ENCODE measurements at regions not wholly inside any gene's neighbourhood (a gene's known extent, or its start where the extent isn't known, plus 50 kb on each side); places are given as distances from the start of the nearest gene placed in this dataset.

DNA sequence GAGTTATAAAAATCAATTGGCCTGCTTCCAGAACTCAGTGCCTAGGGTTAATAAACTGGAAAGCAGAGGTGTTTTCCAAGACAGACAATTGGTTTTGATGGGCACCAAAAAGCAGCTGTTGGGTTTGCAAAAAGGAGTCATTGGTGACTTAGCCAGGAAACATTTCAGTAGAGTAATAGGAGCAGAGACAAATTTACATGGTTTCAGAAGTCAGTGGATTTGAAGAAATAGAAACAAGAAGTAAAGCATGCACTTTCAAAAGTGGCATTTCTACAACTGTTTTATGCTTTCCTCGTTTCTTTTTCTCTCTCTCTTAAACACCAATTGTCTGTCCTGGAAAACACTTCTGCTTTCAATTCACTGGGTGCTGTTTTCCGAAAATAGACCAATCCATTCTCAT is 87.8 kb downstream of the GLUL start:
- H2AFZ ChIP-seq (ENCODE audit: low read length) = no peak overlapping the region
- TF ChIP-seq, protein P1, sequence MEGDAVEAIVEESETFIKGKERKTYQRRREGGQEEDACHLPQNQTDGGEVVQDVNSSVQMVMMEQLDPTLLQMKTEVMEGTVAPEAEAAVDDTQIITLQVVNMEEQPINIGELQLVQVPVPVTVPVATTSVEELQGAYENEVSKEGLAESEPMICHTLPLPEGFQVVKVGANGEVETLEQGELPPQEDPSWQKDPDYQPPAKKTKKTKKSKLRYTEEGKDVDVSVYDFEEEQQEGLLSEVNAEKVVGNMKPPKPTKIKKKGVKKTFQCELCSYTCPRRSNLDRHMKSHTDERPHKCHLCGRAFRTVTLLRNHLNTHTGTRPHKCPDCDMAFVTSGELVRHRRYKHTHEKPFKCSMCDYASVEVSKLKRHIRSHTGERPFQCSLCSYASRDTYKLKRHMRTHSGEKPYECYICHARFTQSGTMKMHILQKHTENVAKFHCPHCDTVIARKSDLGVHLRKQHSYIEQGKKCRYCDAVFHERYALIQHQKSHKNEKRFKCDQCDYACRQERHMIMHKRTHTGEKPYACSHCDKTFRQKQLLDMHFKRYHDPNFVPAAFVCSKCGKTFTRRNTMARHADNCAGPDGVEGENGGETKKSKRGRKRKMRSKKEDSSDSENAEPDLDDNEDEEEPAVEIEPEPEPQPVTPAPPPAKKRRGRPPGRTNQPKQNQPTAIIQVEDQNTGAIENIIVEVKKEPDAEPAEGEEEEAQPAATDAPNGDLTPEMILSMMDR (IDR thresholded peaks at IDR 0.05; ENCODE audit: low read length) = no peak
- no peak for TF ChIP-seq EZH2 (IDR thresholded peaks at IDR 0.05; ENCODE audit: borderline replicate concordance, low read length)
- no peak overlapping the region for H3K9ac ChIP-seq (ENCODE audit: low read length)
- no peaks in the 10 kb centered on the region for H3K9me3 ChIP-seq (ENCODE audit: low read length)
- H4K20me1 ChIP-seq (ENCODE audit: insufficient read depth, low read length) = no peaks in the 10 kb centered on the region
- no peaks in the 10 kb centered on the region for H3K4me1 ChIP-seq (ENCODE audit: insufficient read depth, low read length, severe bottlenecking)
- H3F3A ChIP-seq (ENCODE audit: insufficient read depth, low read length) = no peaks in the 10 kb centered on the region
- no peaks in the 10 kb centered on the region for H3K9me2 ChIP-seq (ENCODE audit: low read depth, low read length)
- no peak overlapping the region for H3K4me3 ChIP-seq (ENCODE audit: low read depth, low read length, poor library complexity, severe bottlenecking)
- no peak overlapping the region for H3K27ac ChIP-seq (ENCODE audit: low read depth, low read length, poor library complexity, severe bottlenecking)
- no peaks in the 10 kb centered on the region for H3K36me3 ChIP-seq (ENCODE audit: insufficient read depth, low read length)
- H3K27me3 ChIP-seq (ENCODE audit: insufficient read depth, low read length) = no peaks in the 10 kb centered on the region
- H3K79me2 ChIP-seq (ENCODE audit: insufficient read depth, low read length) = no peaks in the 10 kb centered on the region
- no peak overlapping the region for H3K4me2 ChIP-seq (ENCODE audit: low read length)

DNA sequence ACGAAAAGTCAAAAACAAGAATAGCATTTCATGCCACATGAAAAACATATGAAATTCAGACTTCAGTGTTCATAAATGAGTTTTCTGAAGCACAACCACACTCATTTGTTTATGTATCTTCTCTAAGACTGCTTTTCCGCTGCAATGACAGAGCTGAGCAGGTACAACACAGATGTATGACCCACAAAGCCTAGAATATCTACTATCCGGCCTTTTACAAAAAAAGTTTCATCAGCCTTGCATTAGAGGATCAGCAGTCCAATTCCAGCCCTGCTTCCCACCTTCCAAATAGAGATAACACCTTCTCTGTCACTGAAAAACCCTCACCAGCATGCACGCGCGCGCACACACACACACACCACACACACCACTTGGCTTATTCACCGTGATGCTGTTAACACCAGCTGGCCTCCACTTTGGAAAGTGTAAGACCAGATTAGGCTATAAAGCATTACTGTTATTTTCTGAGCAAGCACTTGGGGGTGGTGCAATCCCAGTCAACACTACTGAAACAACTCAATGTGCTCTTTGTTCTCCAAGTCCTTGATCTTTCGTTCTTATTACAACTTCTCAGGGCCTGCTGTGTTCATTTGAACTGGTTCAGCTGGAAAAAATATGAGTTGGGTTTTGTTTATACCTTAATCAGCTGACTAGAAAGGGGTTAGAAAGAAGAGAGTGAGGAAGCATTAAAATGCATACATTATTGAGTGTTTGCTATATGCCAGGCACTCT is 90.0 kb downstream of the GLUL start:
- Histone ChIP-seq H2AFZ (ENCODE audit: low read length) (no peak overlapping the region), H3F3A (ENCODE audit: insufficient read depth, low read length) (no peaks in the 10 kb centered on the region), H3K36me3 (ENCODE audit: insufficient read depth, low read length) (no peaks in the 10 kb centered on the region), H3K27me3 (ENCODE audit: insufficient read depth, low read length) (no peaks in the 10 kb centered on the region), H4K20me1 (ENCODE audit: insufficient read depth, low read length) (no peaks in the 10 kb centered on the region), H3K4me1 (ENCODE audit: insufficient read depth, low read length, severe bottlenecking) (no peaks in the 10 kb centered on the region), H3K9me3 (ENCODE audit: low read length) (no peaks in the 10 kb centered on the region), H3K79me2 (ENCODE audit: insufficient read depth, low read length) (no peaks in the 10 kb centered on the region), H3K9ac (ENCODE audit: low read length) (no peak overlapping the region), H3K4me3 (ENCODE audit: low read depth, low read length, poor library complexity, severe bottlenecking) (no peak overlapping the region), H3K4me2 (ENCODE audit: low read length) (no peak overlapping the region), H3K9me2 (ENCODE audit: low read depth, low read length) (no peaks in the 10 kb centered on the region), H3K27ac (ENCODE audit: low read depth, low read length, poor library complexity, severe bottlenecking) (no peak overlapping the region)
- TF ChIP-seq, protein P1 (IDR thresholded peaks at IDR 0.05; ENCODE audit: low read length) = no peak
- TF ChIP-seq EZH2 (IDR thresholded peaks at IDR 0.05; ENCODE audit: borderline replicate concordance, low read length) = no peak

DNA sequence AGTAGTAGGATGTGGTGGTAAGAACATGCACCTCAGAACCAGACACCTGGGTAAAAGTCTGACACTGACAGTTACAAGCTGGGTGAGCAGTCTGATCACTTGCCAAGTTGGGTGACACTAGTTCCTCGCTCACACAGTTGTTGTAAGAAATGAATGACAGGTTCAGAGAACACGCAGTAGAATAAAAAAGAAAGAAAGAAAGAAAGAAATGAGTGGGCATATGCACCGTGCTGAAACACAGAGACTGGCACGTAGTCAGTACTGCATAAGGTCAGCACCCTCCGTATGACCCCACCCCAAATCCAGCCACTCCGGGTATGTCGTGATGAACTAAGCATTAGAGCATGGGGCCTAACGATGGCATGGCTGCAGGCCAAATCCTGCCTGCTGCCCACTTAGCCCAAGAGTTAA is 90.6 kb downstream of the GLUL start:
- Histone ChIP-seq H3F3A (ENCODE audit: insufficient read depth, low read length) (no peaks in the 10 kb centered on the region), H3K4me2 (ENCODE audit: low read length) (no peak overlapping the region), H3K9ac (ENCODE audit: low read length) (no peak overlapping the region), H3K4me3 (ENCODE audit: low read depth, low read length, poor library complexity, severe bottlenecking) (no peak overlapping the region), H3K79me2 (ENCODE audit: insufficient read depth, low read length) (no peaks in the 10 kb centered on the region), H3K4me1 (ENCODE audit: insufficient read depth, low read length, severe bottlenecking) (no peaks in the 10 kb centered on the region), H3K36me3 (ENCODE audit: insufficient read depth, low read length) (no peaks in the 10 kb centered on the region), H4K20me1 (ENCODE audit: insufficient read depth, low read length) (no peaks in the 10 kb centered on the region), H3K9me2 (ENCODE audit: low read depth, low read length) (no peaks in the 10 kb centered on the region), H3K27ac (ENCODE audit: low read depth, low read length, poor library complexity, severe bottlenecking) (no peak overlapping the region), H2AFZ (ENCODE audit: low read length) (no peak overlapping the region), H3K9me3 (ENCODE audit: low read length) (no peaks in the 10 kb centered on the region), H3K27me3 (ENCODE audit: insufficient read depth, low read length) (no peaks in the 10 kb centered on the region)
- TF ChIP-seq, protein P1 (IDR thresholded peaks at IDR 0.05; ENCODE audit: low read length) = no peak
- TF ChIP-seq EZH2 (IDR thresholded peaks at IDR 0.05; ENCODE audit: borderline replicate concordance, low read length) = no peak

Measured in OCI-LY1 (cell line).